SK-N-MC (cell line): ENCODE measurements at regions not wholly inside any gene's neighbourhood (a gene's known extent, or its start where the extent isn't known, plus 50 kb on each side); places are given as distances from the start of the nearest gene placed in this dataset.

ENCODE experiments used
- EZH2 ChIP-seq: fragments of 200-600 bp; sonication (generic); IDR thresholded peaks from one replicate; pipeline ENCODE4 v1.6.1; 2017; ENCODE audit warnings: antibody characterized with exemption
- POLR2AphosphoS5 ChIP-seq: IDR thresholded peaks from 2 replicates; pipeline ENCODE4 v1.6.1; 2012; ENCODE audit warnings: mild to moderate bottlenecking, low read depth, low read length, borderline replicate concordance

DNA sequence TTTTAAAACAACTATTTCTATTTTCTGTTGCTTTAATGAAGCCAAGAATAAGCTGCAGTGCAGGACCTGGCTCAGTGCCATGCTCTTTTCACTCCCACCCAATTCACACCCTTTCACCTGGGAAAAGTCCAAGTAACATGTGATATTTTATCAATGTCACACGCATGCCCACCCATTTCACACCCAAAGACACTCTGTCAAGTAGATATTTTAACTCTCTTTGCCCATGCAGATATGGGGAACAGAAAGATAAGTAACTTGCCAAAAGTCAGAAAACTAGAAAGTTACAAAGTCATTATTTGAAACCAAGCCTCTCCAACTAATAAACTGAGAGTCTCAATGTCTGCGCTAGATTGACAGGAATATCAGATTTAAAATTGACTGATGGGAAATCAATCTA lies 706.7 kb upstream of the PHF14 start:
- TF ChIP-seq POLR2AphosphoS5 = no peak
- TF ChIP-seq EZH2 = no peak
